GM12865 (cell line): ENCODE measurements at regions not wholly inside any gene's neighbourhood (a gene's known extent, or its start where the extent isn't known, plus 50 kb on each side); places are given as distances from the start of the nearest gene placed in this dataset.

ENCODE experiments used
- DNase-seq: peaks from one replicate; pipeline ENCODE4 v3.0.0; 2010; ENCODE audit warnings: low read depth
- H3K4me3 ChIP-seq: 2 replicates; pipeline ENCODE4 v1.5.1; 2011; ENCODE audit warnings: mild to moderate bottlenecking, low read depth, low read length, control low read depth
- CTCF ChIP-seq: IDR thresholded peaks from 2 replicates; pipeline ENCODE4 v1.5.1; 2011; ENCODE audit warnings: low read length, control low read depth, low read depth, inconsistent platforms; ENCODE audit not compliant: insufficient read depth; ENCODE audit errors: missing control alignments

GRCh38 chr1:166698771-166699170 lies 140.5 kb upstream of the POGK start:
- no peak overlapping the region for H3K4me3 ChIP-seq
- TF ChIP-seq CTCF = no peak
- DNase-seq = no peak

- H3K4me3 ChIP-seq = no peak overlapping the region
- no peak for TF ChIP-seq CTCF
- no peak for DNase-seq
Observed at GRCh38 chr1:166699613-166700012, 139.7 kb upstream of the POGK start.

GRCh38 chr1:166700696-166701095 lies 138.6 kb upstream of the POGK start:
- DNase-seq = no peak
- H3K4me3 ChIP-seq = no peak overlapping the region
- no peak for TF ChIP-seq CTCF

- DNase-seq = no peak
- H3K4me3 ChIP-seq = no peak overlapping the region
- no peak for TF ChIP-seq CTCF
Observed at GRCh38 chr1:166701603-166702100, 137.6 kb upstream of the POGK start.

- DNase-seq = no peak
- no peak for TF ChIP-seq CTCF
- no peak overlapping the region for H3K4me3 ChIP-seq
Observed at GRCh38 chr1:166703141-166703540, 136.1 kb upstream of the POGK start.

GRCh38 chr1:166703726-166704462 lies 135.4 kb upstream of the POGK start:
- no peak for DNase-seq
- no peak overlapping the region for H3K4me3 ChIP-seq
- no peak for TF ChIP-seq CTCF
